MG63 (cell line): ENCODE measurements at regions not wholly inside any gene's neighbourhood (a gene's known extent, or its start where the extent isn't known, plus 50 kb on each side); places are given as distances from the start of the nearest gene placed in this dataset.
A peak's percentile ranks its signal among the peaks of the same experiment; 100 is the strongest.

Experiments used
- DNase-seq: peaks from one replicate; pipeline ENCODE4 v3.0.0-alpha.2; 2020
- H3K27me3 ChIP-seq: fragments of 250-450 bp; sonication (Bioruptor Pico); 2 replicates; pipeline ENCODE4 v1.5.1; 2020; ENCODE audit warnings: mild to moderate bottlenecking, moderate library complexity
- H3K36me3 ChIP-seq: fragments of 250-450 bp; sonication (Bioruptor Pico); 2 replicates; pipeline ENCODE4 v1.5.1; 2020; ENCODE audit warnings: mild to moderate bottlenecking, moderate library complexity
- H3K4me3 ChIP-seq: fragments of 250-450 bp; sonication (Bioruptor Pico); 2 replicates; pipeline ENCODE4 v1.5.1; 2020; ENCODE audit warnings: mild to moderate bottlenecking, moderate library complexity
- H3K9me3 ChIP-seq: fragments of 250-450 bp; sonication (Bioruptor Pico); 2 replicates; pipeline ENCODE4 v1.5.1; 2020; ENCODE audit warnings: mild to moderate bottlenecking, moderate library complexity

- Histone ChIP-seq H3K36me3 (no peaks in the 10 kb centered on the region), H3K9me3 (no peaks in the 10 kb centered on the region), H3K27me3 (no peaks in the 10 kb centered on the region), H3K4me3 (no peak overlapping the region)
- DNase-seq, result no peak
Observed at GRCh38 chr13:81846771-81847170, 1505.8 kb upstream of the SPRY2 start.

DNA sequence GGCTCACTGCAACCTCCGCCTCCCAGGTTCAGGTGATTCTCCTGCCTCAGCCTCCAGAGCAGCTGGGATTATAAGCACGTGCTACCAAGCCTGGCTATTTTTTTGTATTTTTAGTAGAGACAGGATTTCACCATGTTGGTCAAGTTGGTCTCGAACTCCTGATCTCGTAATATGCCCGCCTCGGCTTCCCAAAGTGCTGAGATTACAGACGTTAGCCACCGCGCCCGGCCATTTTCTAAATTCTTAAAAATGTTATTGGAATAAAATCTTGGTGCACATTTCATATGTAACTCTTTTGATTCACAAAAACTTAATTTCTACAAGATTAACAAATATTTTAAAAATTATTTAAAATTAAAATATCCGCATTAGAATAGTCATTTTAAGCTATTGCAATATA, 1480.3 kb upstream of the SPRY2 start:
- H3K9me3 ChIP-seq, result no peaks in the 10 kb centered on the region
- H3K27me3 ChIP-seq, result no peaks in the 10 kb centered on the region
- H3K36me3 ChIP-seq, result no peaks in the 10 kb centered on the region
- no peak overlapping the region for H3K4me3 ChIP-seq
- no peak for DNase-seq

GRCh38 chr13:81800433-81800832, 1459.5 kb upstream of the SPRY2 start:
- Histone ChIP-seq H3K36me3 (no peaks in the 10 kb centered on the region), H3K27me3 (no peaks in the 10 kb centered on the region), H3K4me3 (no peak overlapping the region), H3K9me3 (no peaks in the 10 kb centered on the region)
- DNase-seq, result no peak

- no peaks in the 10 kb centered on the region for H3K9me3 ChIP-seq
- no peaks in the 10 kb centered on the region for H3K36me3 ChIP-seq
- H3K27me3 ChIP-seq, result no peaks in the 10 kb centered on the region
- H3K4me3 ChIP-seq, result no peak overlapping the region
- no peak for DNase-seq
Observed at GRCh38 chr13:81795710-81796109, 1454.8 kb upstream of the SPRY2 start.

DNA sequence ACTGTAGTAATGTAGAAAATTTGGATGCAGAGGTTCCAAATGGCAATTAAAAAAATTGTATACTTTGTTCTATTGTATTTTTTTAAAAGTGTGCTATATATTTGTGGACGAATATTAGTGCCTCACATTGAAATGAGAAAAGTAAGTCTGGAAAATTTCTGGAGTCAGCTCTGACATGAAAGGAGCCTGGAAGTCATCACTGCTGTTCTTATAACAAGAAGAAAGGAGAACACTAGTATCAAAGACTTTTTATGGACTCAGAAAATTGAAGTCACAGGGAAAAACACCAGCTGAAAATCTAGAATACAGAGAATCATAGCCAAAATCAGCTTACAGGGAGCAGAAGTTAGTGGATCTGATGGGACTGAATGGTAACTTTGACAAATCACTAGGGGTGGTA, 1450.7 kb upstream of the SPRY2 start:
- H3K9me3 ChIP-seq, result no peaks in the 10 kb centered on the region
- H3K36me3 ChIP-seq, result no peaks in the 10 kb centered on the region
- no peaks in the 10 kb centered on the region for H3K27me3 ChIP-seq
- no peak for DNase-seq
- no peak overlapping the region for H3K4me3 ChIP-seq

GRCh38 chr13:81781471-81781870, 1440.5 kb upstream of the SPRY2 start:
- Histone ChIP-seq H3K27me3 (no peaks in the 10 kb centered on the region), H3K36me3 (no peaks in the 10 kb centered on the region), H3K9me3 (no peaks in the 10 kb centered on the region), H3K4me3 (no peak overlapping the region)
- no peak for DNase-seq

- H3K27me3 ChIP-seq, result no peaks in the 10 kb centered on the region
- no peaks in the 10 kb centered on the region for H3K36me3 ChIP-seq
- H3K4me3 ChIP-seq, result no peak overlapping the region
- no peaks in the 10 kb centered on the region for H3K9me3 ChIP-seq
- peak; percentile 1 for DNase-seq
Observed at GRCh38 chr13:81779876-81780275, 1439.0 kb upstream of the SPRY2 start.

DNA sequence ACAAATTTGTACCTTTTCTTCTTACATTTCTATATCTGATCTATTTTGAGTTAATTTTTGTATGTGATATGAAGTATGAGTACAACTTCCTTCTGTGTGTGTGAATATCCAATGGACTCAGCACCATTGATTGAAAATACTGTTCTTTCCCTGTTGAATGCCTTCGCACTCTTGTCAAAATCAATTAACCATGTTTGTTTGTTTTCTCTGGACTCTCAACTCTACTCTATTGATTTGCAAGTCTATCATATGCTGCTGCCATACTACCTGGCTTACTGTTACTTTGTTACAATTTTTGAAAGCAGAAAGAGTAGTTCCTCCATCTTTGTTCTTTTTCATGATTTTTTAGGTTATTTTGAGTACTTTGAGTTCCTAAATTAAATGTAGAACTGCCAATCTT, 1437.4 kb upstream of the SPRY2 start:
- no peak for DNase-seq
- H3K36me3 ChIP-seq, result no peaks in the 10 kb centered on the region

GRCh38 chr13:81773263-81773662, 1432.3 kb upstream of the SPRY2 start:
- H3K4me3 ChIP-seq, result no peak overlapping the region

More for the DNA sequence above, 1437.4 kb upstream of the SPRY2 start:
- no peaks in the 10 kb centered on the region for H3K27me3 ChIP-seq
- no peaks in the 10 kb centered on the region for H3K9me3 ChIP-seq
- H3K4me3 ChIP-seq, result no peak overlapping the region

GRCh38 chr13:81771951-81772350, 1431.0 kb upstream of the SPRY2 start:
- no peaks in the 10 kb centered on the region for H3K9me3 ChIP-seq
- H3K36me3 ChIP-seq, result no peaks in the 10 kb centered on the region
- no peak for DNase-seq
- H3K4me3 ChIP-seq, result no peak overlapping the region
- no peaks in the 10 kb centered on the region for H3K27me3 ChIP-seq

More at GRCh38 chr13:81773263-81773662, 1432.3 kb upstream of the SPRY2 start:
- H3K36me3 ChIP-seq, result no peaks in the 10 kb centered on the region
- no peak for DNase-seq
- H3K9me3 ChIP-seq, result no peaks in the 10 kb centered on the region
- no peaks in the 10 kb centered on the region for H3K27me3 ChIP-seq

GRCh38 chr13:81770868-81771505, 1430.1 kb upstream of the SPRY2 start:
- DNase-seq, result no peak
- Histone ChIP-seq H3K27me3 (no peaks in the 10 kb centered on the region), H3K9me3 (no peaks in the 10 kb centered on the region), H3K4me3 (no peak overlapping the region), H3K36me3 (no peaks in the 10 kb centered on the region)

GRCh38 chr13:81762449-81762848, 1421.5 kb upstream of the SPRY2 start:
- DNase-seq, result no peak
- no peaks in the 10 kb centered on the region for H3K27me3 ChIP-seq
- H3K4me3 ChIP-seq, result no peak overlapping the region
- no peaks in the 10 kb centered on the region for H3K9me3 ChIP-seq
- H3K36me3 ChIP-seq, result no peaks in the 10 kb centered on the region

DNA sequence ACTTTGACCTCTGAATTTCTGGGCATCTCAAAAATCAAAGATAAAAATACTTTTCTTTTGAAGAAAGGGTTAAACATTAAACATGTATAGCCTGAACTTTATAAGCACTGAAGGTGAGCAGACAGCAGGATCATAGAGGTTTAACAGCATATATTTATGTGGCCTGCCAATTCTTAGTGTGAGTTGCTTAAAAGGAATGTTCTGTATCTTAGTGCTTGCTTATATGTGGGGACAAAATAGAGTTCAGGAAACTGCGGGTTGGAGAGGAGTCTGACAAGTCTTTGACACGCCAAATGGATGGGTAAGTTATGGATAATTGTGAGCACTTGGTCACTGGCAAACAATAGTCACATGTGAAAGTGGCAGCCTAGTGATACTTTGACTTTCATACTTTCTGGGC, 1419.4 kb upstream of the SPRY2 start:
- no peaks in the 10 kb centered on the region for H3K36me3 ChIP-seq
- H3K9me3 ChIP-seq, result no peaks in the 10 kb centered on the region
- no peaks in the 10 kb centered on the region for H3K27me3 ChIP-seq
- DNase-seq, result no peak
- no peak overlapping the region for H3K4me3 ChIP-seq

GRCh38 chr13:81757348-81757970, 1416.5 kb upstream of the SPRY2 start:
- H3K27me3 ChIP-seq, result no peaks in the 10 kb centered on the region
- no peak for DNase-seq
- no peak overlapping the region for H3K4me3 ChIP-seq
- H3K36me3 ChIP-seq, result no peaks in the 10 kb centered on the region
- no peaks in the 10 kb centered on the region for H3K9me3 ChIP-seq

GRCh38 chr13:81745391-81745790, 1404.5 kb upstream of the SPRY2 start:
- H3K4me3 ChIP-seq, result no peak overlapping the region
- no peaks in the 10 kb centered on the region for H3K36me3 ChIP-seq
- DNase-seq, result no peak
- H3K9me3 ChIP-seq, result no peaks in the 10 kb centered on the region
- no peaks in the 10 kb centered on the region for H3K27me3 ChIP-seq

DNA sequence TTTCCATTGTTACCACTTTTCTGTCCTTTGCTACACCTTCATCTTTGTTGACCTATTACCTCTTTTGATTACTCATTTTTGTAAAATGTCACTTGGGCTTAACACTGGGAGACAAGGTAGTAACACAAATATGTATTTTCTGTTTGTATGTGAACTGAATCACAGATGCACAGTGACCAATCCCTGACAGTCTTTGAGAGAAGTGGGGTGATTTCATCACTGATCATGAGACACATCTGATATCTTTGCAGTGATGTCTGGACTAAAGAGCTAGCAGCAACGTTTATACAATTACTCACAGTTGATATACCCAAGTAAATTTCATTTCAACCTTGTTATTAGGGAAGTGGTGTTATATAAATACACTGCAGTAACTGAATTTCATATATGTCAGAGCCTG, 1397.4 kb upstream of the SPRY2 start:
- Histone ChIP-seq H3K9me3 (no peaks in the 10 kb centered on the region), H3K27me3 (no peaks in the 10 kb centered on the region), H3K36me3 (no peaks in the 10 kb centered on the region), H3K4me3 (no peak overlapping the region)
- DNase-seq, result no peak

DNA sequence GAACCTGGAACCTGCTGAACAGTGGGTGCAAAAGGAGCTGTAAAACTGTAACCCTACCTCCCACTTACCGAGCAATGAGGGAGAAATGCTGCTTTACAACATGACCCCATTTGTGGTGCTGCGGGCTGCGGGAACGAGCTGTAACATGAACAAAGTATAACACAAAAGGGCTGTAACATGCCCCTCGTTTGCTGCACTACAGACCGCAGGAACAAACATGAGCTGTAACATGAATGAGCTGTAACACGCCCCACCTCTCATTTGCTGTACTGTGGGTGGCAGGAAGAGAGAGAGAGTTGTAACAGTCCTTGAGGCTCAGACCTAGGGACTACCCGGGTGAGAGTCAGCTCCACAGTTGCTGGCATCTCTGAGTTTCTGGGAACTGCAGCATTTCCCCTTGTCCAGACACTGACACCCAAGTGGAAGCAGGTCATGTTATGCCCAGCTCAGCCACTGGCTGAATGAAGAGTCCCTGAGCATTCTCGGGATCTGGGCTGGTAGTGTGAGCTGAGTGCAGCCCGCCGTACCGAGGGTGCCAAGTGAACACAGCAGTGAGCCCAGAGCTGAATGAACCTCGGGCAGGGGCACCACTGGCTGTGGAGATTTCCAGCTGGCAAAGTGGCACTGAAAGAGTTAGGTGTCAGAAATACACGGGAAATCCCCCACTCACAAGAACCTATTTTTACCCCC, 1385.3 kb upstream of the SPRY2 start:
- Histone ChIP-seq H3K4me3 (no peak overlapping the region), H3K9me3 (no peaks in the 10 kb centered on the region), H3K36me3 (no peaks in the 10 kb centered on the region), H3K27me3 (no peaks in the 10 kb centered on the region)
- no peak for DNase-seq

- Histone ChIP-seq H3K4me3 (no peak overlapping the region), H3K36me3 (no peaks in the 10 kb centered on the region), H3K27me3 (no peaks in the 10 kb centered on the region), H3K9me3 (no peaks in the 10 kb centered on the region)
- DNase-seq, result no peak
Observed at GRCh38 chr13:81722456-81722855, 1381.5 kb upstream of the SPRY2 start.
